ENCODE measurements at regions not wholly inside any gene's neighbourhood (a gene's known extent, or its start where the extent isn't known, plus 50 kb on each side); places are given as distances from the start of the nearest gene placed in this dataset.

DNA sequence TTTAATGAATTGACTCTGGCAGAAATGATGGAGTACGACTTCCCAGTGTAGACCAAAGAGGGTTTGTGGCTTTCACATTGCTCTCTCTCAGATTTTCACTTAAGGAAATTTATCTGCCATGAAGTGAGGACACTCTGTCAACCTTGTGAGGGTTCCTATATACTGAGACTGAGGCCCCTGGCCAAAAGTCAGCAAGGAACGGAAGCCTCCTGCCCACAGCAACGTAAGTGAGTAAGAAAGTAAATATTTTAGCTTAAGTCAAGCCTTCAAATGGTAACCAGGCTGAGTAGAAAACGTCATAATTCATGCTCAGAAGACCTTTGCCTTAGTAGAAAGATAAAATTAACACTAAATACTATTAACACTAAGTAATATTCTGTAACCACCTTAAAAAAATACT is 1080.5 kb upstream of the ACVR2A start:
- no peak for TF ChIP-seq ZFP3 (CRISPR knock-in tag; IDR thresholded peaks at IDR 0.05)
- TF ChIP-seq PATZ1 (CRISPR knock-in tag; IDR thresholded peaks at IDR 0.05; ENCODE audit: borderline replicate concordance): no peak
